HEK293T (cell line): ENCODE measurements at regions not wholly inside any gene's neighbourhood (a gene's known extent, or its start where the extent isn't known, plus 50 kb on each side); places are given as distances from the start of the nearest gene placed in this dataset.

ENCODE experiments used
- BHLHE40 ChIP-seq: fragments of 450-650 bp; IDR thresholded peaks from 2 replicates; pipeline ENCODE4 v1.6.1; 2016; ENCODE audit warnings: mild to moderate bottlenecking, moderate library complexity, borderline replicate concordance
- ELF4 ChIP-seq: fragments of 450-650 bp; IDR thresholded peaks from 2 replicates; pipeline ENCODE4 v1.6.1; 2017; ENCODE audit warnings: antibody characterized with exemption
- FOXM1 ChIP-seq: fragments of 450-650 bp; IDR thresholded peaks from 2 replicates; pipeline ENCODE4 v1.6.1; 2017; ENCODE audit warnings: mild to moderate bottlenecking, borderline replicate concordance

DNA sequence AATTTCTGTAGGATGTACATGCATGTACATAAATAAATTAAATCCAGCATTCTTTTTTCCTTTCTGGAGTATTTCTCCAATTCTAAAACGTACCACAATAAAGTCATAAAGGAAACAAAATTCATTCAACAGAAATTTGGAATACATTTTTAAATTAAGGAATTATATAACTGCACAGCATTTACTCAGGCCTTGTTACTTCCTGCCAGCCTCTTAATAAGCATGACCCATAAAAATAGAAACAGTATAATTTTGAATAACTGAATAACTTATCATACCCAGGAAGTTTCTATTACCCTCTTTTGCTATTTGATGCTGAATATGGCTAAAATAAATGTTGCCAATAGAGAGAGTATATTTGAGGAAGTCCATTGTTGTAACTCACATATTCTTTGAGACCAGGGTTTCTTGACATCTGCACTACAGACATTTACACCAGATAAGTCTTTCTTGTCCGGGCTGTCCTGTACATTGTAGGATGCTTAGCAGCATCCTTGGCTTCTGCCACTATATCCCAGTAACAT, 178.2 kb downstream of the KLF12 start:
- TF ChIP-seq FOXM1 (no peak), BHLHE40 (no peak), ELF4 (no peak)
